H1 (cell line): ENCODE measurements at regions not wholly inside any gene's neighbourhood (a gene's known extent, or its start where the extent isn't known, plus 50 kb on each side); places are given as distances from the start of the nearest gene placed in this dataset.

Experiments
- CTCF ChIA-PET: fragments of 300-600 bp; sonication (Branson Sonifier 250); formaldehyde crosslinking; loops from one replicate; lab custom pipeline; 2021; ENCODE audit not compliant: partially characterized antibody; lab: Charles Lee
- POLR2A ChIA-PET: fragments of 300-600 bp; sonication (Branson Sonifier 250); formaldehyde crosslinking; loops from one replicate; lab custom pipeline; 2021; ENCODE audit warnings: inconsistent platforms; ENCODE audit not compliant: partially characterized antibody; lab: Charles Lee
- DNase-seq, 2 experiments: peaks; one replicate each; pipeline versions ENCODE4 v3.0.0 to v3.0.0-alpha.2; 2010 to 2022; ENCODE audit warnings: low spot score in 2 of 2, low read depth in 1 of 2, mixed read lengths in 1 of 2
- FAIRE-seq: peaks from 2 replicates; lab custom pipeline; 2011; peaks lifted over from hg19 to GRCh38; lab: Jason Lieb, UNC
- H2AFZ ChIP-seq: 2 replicates; pipeline ENCODE4 v1.8.1; 2012; ENCODE audit warnings: low read length, inconsistent platforms
- H2AK5ac ChIP-seq: 2 replicates; pipeline ENCODE4 v1.6.1; 2013; ENCODE audit warnings: low read depth, low read length
- H2BK120ac ChIP-seq: replicated peaks from 2 replicates; pipeline ENCODE3; 2013; ENCODE audit warnings: low read depth, low read length, inconsistent platforms
- H2BK12ac ChIP-seq: 2 replicates; pipeline ENCODE4 v1.6.1; 2013; ENCODE audit warnings: low read depth, low read length
- H2BK15ac ChIP-seq: 2 replicates; pipeline ENCODE4 v1.6.1; 2013; ENCODE audit warnings: low read length
- H2BK20ac ChIP-seq: 2 replicates; pipeline ENCODE4 v1.6.1; 2013; ENCODE audit warnings: low read length
- H2BK5ac ChIP-seq: 2 replicates; pipeline ENCODE4 v1.6.1; 2013; ENCODE audit warnings: low read depth, low read length
- H3K14ac ChIP-seq: 2 replicates; pipeline ENCODE4 v1.6.1; 2013; ENCODE audit warnings: inconsistent platforms; ENCODE audit not compliant: insufficient read length
- H3K18ac ChIP-seq: 2 replicates; pipeline ENCODE4 v1.6.1; 2013; ENCODE audit warnings: low read length; ENCODE audit errors: extremely low read depth
- H3K23ac ChIP-seq: 2 replicates; pipeline ENCODE4 v1.6.1; 2013; ENCODE audit warnings: inconsistent platforms; ENCODE audit not compliant: insufficient read length
- H3K23me2 ChIP-seq: 2 replicates; pipeline ENCODE4 v1.6.1; 2013; ENCODE audit warnings: low read depth, low read length
- H3K27ac ChIP-seq: 2 replicates; pipeline ENCODE4 v1.6.1; 2011; ENCODE audit warnings: low read depth, low read length, inconsistent platforms
- H3K27me3 ChIP-seq, 4 experiments: replicated peaks in 1 of 4; 1 replicate in 1 of 4; 2 replicates in 3 of 4; pipeline versions ENCODE4 v1.6.1 to v1.8.1; 2011 to 2013; ENCODE audit warnings: low read length in 3 of 4, mild to moderate bottlenecking in 3 of 4, inconsistent platforms in 2 of 4, mixed read lengths in 2 of 4, moderate library complexity in 1 of 4; ENCODE audit not compliant: control insufficient read depth in 3 of 4, insufficient read depth in 3 of 4; ENCODE audit errors: extremely low read depth in 1 of 4
- H3K36me3 ChIP-seq, 4 experiments: 2 replicates each; pipeline versions ENCODE4 v1.6.1 to v1.8.1; 2011 to 2013; ENCODE audit warnings: mild to moderate bottlenecking in 4 of 4, low read length in 3 of 4, moderate library complexity in 2 of 4, control low read depth in 1 of 4, inconsistent platforms in 1 of 4; ENCODE audit not compliant: insufficient read depth in 4 of 4, control insufficient read depth in 2 of 4
- H3K4ac ChIP-seq: replicated peaks from 2 replicates; pipeline ENCODE3; 2013; ENCODE audit warnings: low read length, low read depth, mixed read lengths, inconsistent platforms; ENCODE audit not compliant: insufficient read length
- H3K4me1 ChIP-seq, 4 experiments: replicated peaks in 1 of 4; 1 replicate in 1 of 4; 2 replicates in 3 of 4; pipeline versions ENCODE4 v1.6.1 to v1.8.1; 2011 to 2013; ENCODE audit warnings: low read length in 3 of 4, inconsistent platforms in 2 of 4, mixed read lengths in 1 of 4; ENCODE audit not compliant: insufficient read depth in 4 of 4, control insufficient read depth in 3 of 4
- H3K4me2 ChIP-seq, 2 experiments: 2 replicates each; pipeline versions ENCODE4 v1.6.1 to v1.8.1; 2011 to 2013; ENCODE audit warnings: low read depth in 2 of 2, low read length in 2 of 2, control low read depth in 1 of 2, inconsistent platforms in 1 of 2, mild to moderate bottlenecking in 1 of 2; ENCODE audit not compliant: insufficient read depth in 1 of 2
- H3K4me3 ChIP-seq, 4 experiments: fragments of 200-600, 300-600 bp in 1 of 4; sonication (generic), shearing (Covaris generic), sonication (Bioruptor Twin) in 1 of 4; 2 replicates each; pipeline versions ENCODE4 v1.5.1 to v1.8.1; 2011 to 2016; ENCODE audit warnings: low read length in 4 of 4, low read depth in 3 of 4, control low read depth in 2 of 4, inconsistent platforms in 2 of 4, mild to moderate bottlenecking in 2 of 4, mixed read lengths in 1 of 4, moderate library complexity in 1 of 4; ENCODE audit not compliant: insufficient read depth in 2 of 4; ENCODE audit errors: extremely low read depth in 1 of 4
- H3K56ac ChIP-seq: replicated peaks from 2 replicates; pipeline ENCODE3; 2013; ENCODE audit warnings: low read depth, mild to moderate bottlenecking, mixed read lengths, low read length, inconsistent platforms; ENCODE audit not compliant: insufficient read length
- H3K79me1 ChIP-seq: 2 replicates; pipeline ENCODE4 v1.6.1; 2013; ENCODE audit warnings: low read depth, low read length, control low read depth
- H3K79me2 ChIP-seq, 2 experiments: 2 replicates each; pipeline versions ENCODE4 v1.6.1 to v1.8.1; 2012 to 2013; ENCODE audit warnings: low read length in 2 of 2, mild to moderate bottlenecking in 2 of 2, inconsistent platforms in 1 of 2; ENCODE audit not compliant: insufficient read depth in 2 of 2, control insufficient read depth in 1 of 2
- H3K9ac ChIP-seq, 4 experiments: replicated peaks in 1 of 4; 1 replicate in 1 of 4; 2 replicates in 3 of 4; pipeline versions ENCODE4 v1.6.1 to v1.8.1; 2011 to 2013; ENCODE audit warnings: low read depth in 3 of 4, low read length in 3 of 4, control low read depth in 2 of 4, mild to moderate bottlenecking in 2 of 4, moderate library complexity in 2 of 4, inconsistent platforms in 1 of 4; ENCODE audit errors: extremely low read depth in 1 of 4
- H3K9me3 ChIP-seq, 2 experiments: 2 replicates each; pipeline versions ENCODE4 v1.6.1 to v1.8.1; 2012 to 2013; ENCODE audit warnings: mild to moderate bottlenecking in 2 of 2, moderate library complexity in 2 of 2, control low read depth in 1 of 2, inconsistent platforms in 1 of 2, low read depth in 1 of 2, low read length in 1 of 2, mixed read lengths in 1 of 2; ENCODE audit not compliant: insufficient read depth in 2 of 2
- H4K20me1 ChIP-seq, 2 experiments: replicated peaks in 1 of 2; 2 replicates each; pipeline versions ENCODE3 to v1.8.1; 2011 to 2013; ENCODE audit warnings: inconsistent platforms in 2 of 2, low read length in 2 of 2, mild to moderate bottlenecking in 1 of 2; ENCODE audit not compliant: insufficient read depth in 2 of 2, control insufficient read depth in 1 of 2
- H4K5ac ChIP-seq: 2 replicates; pipeline ENCODE4 v1.6.1; 2013; ENCODE audit warnings: low read length, low read depth, mixed read lengths, inconsistent platforms; ENCODE audit not compliant: insufficient read length
- H4K8ac ChIP-seq: 2 replicates; pipeline ENCODE4 v1.8.0; 2013; ENCODE audit warnings: mild to moderate bottlenecking, moderate library complexity, low read length, inconsistent platforms; ENCODE audit not compliant: insufficient read depth; ENCODE audit errors: extremely low read depth
- H4K91ac ChIP-seq: replicated peaks from 2 replicates; pipeline ENCODE3; 2013; ENCODE audit warnings: low read length, mixed read lengths, inconsistent platforms; ENCODE audit not compliant: insufficient read length
- ATF3 ChIP-seq: IDR thresholded peaks from 2 replicates; pipeline ENCODE4 v1.6.1; 2011; ENCODE audit warnings: low read depth, mild to moderate bottlenecking, low read length; ENCODE audit not compliant: insufficient read depth
- CHD2 ChIP-seq: IDR thresholded peaks from 2 replicates; pipeline ENCODE4 v1.6.1; 2012; ENCODE audit warnings: low read length, improper control_type of control experiment
- CTBP2 ChIP-seq: IDR thresholded peaks from 2 replicates; pipeline ENCODE4 v1.7.0; 2011; ENCODE audit warnings: borderline replicate concordance, mild to moderate bottlenecking, moderate library complexity, mixed read lengths, low read length; ENCODE audit not compliant: insufficient read depth, insufficient read length
- EP300 ChIP-seq, 2 experiments: IDR thresholded peaks; 1 replicate in 1 of 2; 2 replicates in 1 of 2; pipeline ENCODE4 v1.6.1; 2011 to 2012; ENCODE audit warnings: low read depth in 2 of 2, low read length in 2 of 2, mild to moderate bottlenecking in 2 of 2, borderline replicate concordance in 1 of 2, inconsistent platforms in 1 of 2, moderate library complexity in 1 of 2
- GTF2F1 ChIP-seq: IDR thresholded peaks from 2 replicates; pipeline ENCODE4 v1.6.1; 2012; ENCODE audit warnings: low read depth, low read length, improper control_type of control experiment, borderline replicate concordance
- KDM4A ChIP-seq: IDR thresholded peaks from one replicate; pipeline ENCODE4 v1.7.1; 2012; ENCODE audit warnings: low read depth, mild to moderate bottlenecking, moderate library complexity, low read length, inconsistent platforms; ENCODE audit not compliant: severe bottlenecking
- KDM5A ChIP-seq: fragments of 200-600 bp; IDR thresholded peaks from 2 replicates; pipeline ENCODE4 v1.7.1; 2012; ENCODE audit warnings: mild to moderate bottlenecking, low read length, inconsistent platforms, mixed read lengths
- MAFK ChIP-seq: IDR thresholded peaks from 2 replicates; pipeline ENCODE4 v1.6.1; 2012; ENCODE audit warnings: low read depth, mild to moderate bottlenecking, improper control_type of control experiment, low read length
- MAX ChIP-seq: IDR thresholded peaks from 2 replicates; pipeline ENCODE4 v1.6.1; 2012; ENCODE audit warnings: inconsistent platforms
- RAD21 ChIP-seq, 2 experiments: IDR thresholded peaks in 1 of 2; conservative IDR thresholded peaks in 1 of 2; 2 replicates each; pipeline ENCODE4 v1.6.1; 2011; ENCODE audit warnings: low read depth in 2 of 2, low read length in 2 of 2, improper control_type of control experiment in 1 of 2, inconsistent platforms in 1 of 2, mild to moderate bottlenecking in 1 of 2, moderate library complexity in 1 of 2
- SAP30 ChIP-seq: fragments of 300-600 bp; sonication (generic); IDR thresholded peaks from 2 replicates; pipeline ENCODE4 v1.7.1; 2012; ENCODE audit warnings: low read length, moderate library complexity, mild to moderate bottlenecking, inconsistent platforms; ENCODE audit not compliant: insufficient read depth, insufficient replicate concordance
- SIRT6 ChIP-seq: IDR thresholded peaks from one replicate; pipeline ENCODE4 v1.7.1; 2012; ENCODE audit warnings: low read length, inconsistent platforms
- SRF ChIP-seq: IDR thresholded peaks from 2 replicates; pipeline ENCODE4 v1.6.1; 2011; ENCODE audit warnings: mild to moderate bottlenecking, low read depth, low read length, moderate library complexity
- TAF7 ChIP-seq: optimal IDR thresholded peaks from 2 replicates; pipeline ENCODE3; 2011; ENCODE audit warnings: low read depth, mild to moderate bottlenecking, inconsistent platforms, low read length, moderate library complexity, borderline replicate concordance
- WGBS, 2 experiments: shearing (Covaris generic) in 1 of 2; methylation state at CpG; one replicate each; pipeline versions ENCODE4 v1.1.6 to v1.1.7; 2013 to 2015; ENCODE audit warnings: low lambda C conversion rate in 2 of 2, mixed read lengths in 2 of 2, inconsistent platforms in 1 of 2, low coverage in 1 of 2, missing lambda C conversion rate in 1 of 2; ENCODE audit not compliant: insufficient replicate concordance in 2 of 2, insufficient coverage in 1 of 2, insufficient read length in 1 of 2; ENCODE audit errors: extremely low coverage in 1 of 2, missing lambda C conversion rate in 1 of 2; 5-methylcytosine and 5-hydroxymethylcytosine counted together

GRCh38 chr13:64470751-64471150, 2759.4 kb downstream of the PCDH9 start:
- no peak overlapping the region for H3K18ac ChIP-seq
- CTCF ChIA-PET = no interaction called here
- TF ChIP-seq ATF3 (no peak), EP300 (IDR thresholded peaks at IDR 0.05; ENCODE audit: borderline replicate concordance in 1 of 2, low read depth in 2 of 2, low read length in 2 of 2) (no peak), TAF7 (no peak), KDM5A (no peak), MAFK (no peak), RAD21 (IDR thresholded peaks at IDR 0.05 in 1 of 2, conservative IDR thresholded peaks at IDR 0.05 in 1 of 2; ENCODE audit: low read depth in 2 of 2, low read length in 2 of 2) (no peak), CTBP2 (no peak), SAP30 (no peak), SRF (no peak), MAX (no peak), KDM4A (no peak), GTF2F1 (no peak), SIRT6 (no peak), CHD2 (no peak)

More at GRCh38 chr13:64470751-64471150, 2759.4 kb downstream of the PCDH9 start:
- Histone ChIP-seq H3K23me2 (no peaks in the 10 kb centered on the region), H3K23ac (no peak overlapping the region), H2BK12ac (no peak overlapping the region), H3K4me2 (no peak overlapping the region), H3K27me3 (no peaks in the 10 kb centered on the region), H3K27ac (no peak overlapping the region), H3K56ac (no peak overlapping the region), H4K8ac (no peak overlapping the region), H2BK15ac (no peak overlapping the region), H3K4me1 (no peaks in the 10 kb centered on the region), H3K4me3 (no peak overlapping the region), H2AK5ac (no peak overlapping the region), H2BK20ac (no peak overlapping the region), H3K36me3 (no peaks in the 10 kb centered on the region), H4K5ac (no peak overlapping the region), H3K14ac (no peak overlapping the region), H4K91ac (no peak overlapping the region), H2AFZ (no peak overlapping the region), H2BK5ac (no peak overlapping the region), H3K79me2 (no peaks in the 10 kb centered on the region), H3K4ac (no peak overlapping the region), H3K9ac (no peak overlapping the region), H2BK120ac (no peak overlapping the region), H3K9me3 (no peaks in the 10 kb centered on the region), H4K20me1 (no peaks in the 10 kb centered on the region), H3K79me1 (no peaks in the 10 kb centered on the region)
- FAIRE-seq (no peak), DNase-seq (no peak)
- 81% methylated on average over 1 of the region's 1 CpG; no CpG with 5 or more reads in 1 of the 2 experiments for WGBS, 2 experiments
- POLR2A ChIA-PET = no interaction called here
